Suprapubic skin (tissue), 4 donors: ENCODE measurements at regions not wholly inside any gene's neighbourhood (a gene's known extent, or its start where the extent isn't known, plus 50 kb on each side); places are given as distances from the start of the nearest gene placed in this dataset.
"Not testable (repeated sequence)": the region's sequence is repeated elsewhere in the genome, so short reads cannot be mapped to it uniquely, and the experiment has no call there.

Source experiments
- DNase-seq, 2 donors: peaks; one replicate each; pipeline ENCODE4 v3.0.0-alpha.2; 2019; ENCODE audit warnings: low spot score in 2 of 2
- H3K27ac ChIP-seq: fragments of 200-600 bp; sonication (generic); one replicate; pipeline ENCODE4 v1.5.1; 2019
- H3K27me3 ChIP-seq: fragments of 200-600 bp; sonication (generic); one replicate; pipeline ENCODE4 v1.5.1; 2019
- H3K36me3 ChIP-seq: fragments of 200-600 bp; sonication (generic); one replicate; pipeline ENCODE4 v1.5.1; 2019
- H3K4me1 ChIP-seq: fragments of 200-600 bp; sonication (generic); one replicate; pipeline ENCODE4 v1.5.1; 2019
- H3K4me3 ChIP-seq: fragments of 200-600 bp; sonication (generic); one replicate; pipeline ENCODE4 v1.5.1; 2019; ENCODE audit warnings: mild to moderate bottlenecking
- H3K9me3 ChIP-seq: fragments of 200-600 bp; sonication (generic); one replicate; pipeline ENCODE4 v1.5.1; 2019
- CTCF ChIP-seq, 2 donors: fragments of 200-600 bp in 1 of 2; fragments of 450-650 bp in 1 of 2; sonication (generic) in 1 of 2; IDR thresholded peaks; one replicate each; pipeline ENCODE4 v1.5.1; 2016 to 2019; ENCODE audit warnings: antibody characterized with exemption in 2 of 2, mild to moderate bottlenecking in 1 of 2, moderate library complexity in 1 of 2
- EP300 ChIP-seq: sonication (generic); formaldehyde crosslinking; IDR thresholded peaks from one replicate; pipeline ENCODE4 v1.6.1; 2017; ENCODE audit warnings: antibody characterized with exemption
- POLR2A ChIP-seq, 2 donors: fragments of 450-650 bp; IDR thresholded peaks; one replicate each; pipeline ENCODE4 v1.6.1; 2017; ENCODE audit warnings: antibody characterized with exemption in 2 of 2, mild to moderate bottlenecking in 2 of 2, moderate library complexity in 2 of 2
- POLR2AphosphoS5 ChIP-seq, 3 donors: sonication (generic); formaldehyde crosslinking; IDR thresholded peaks; one replicate each; pipeline ENCODE4 v1.6.1; 2017; ENCODE audit warnings: antibody characterized with exemption in 3 of 3
- WGBS: methylation state at CpG from one replicate; pipeline ENCODE4 v1.1.5; 2018; 5-methylcytosine and 5-hydroxymethylcytosine counted together

- no peaks in the 10 kb centered on the region for H3K27me3 ChIP-seq
- H3K27ac ChIP-seq, result no peak overlapping the region
- no peak for DNase-seq
- H3K4me3 ChIP-seq, result no peak overlapping the region
- no peaks in the 10 kb centered on the region for H3K9me3 ChIP-seq
- TF ChIP-seq POLR2AphosphoS5 (IDR thresholded peaks at IDR 0.05), result no peak
- no peaks in the 10 kb centered on the region for H3K36me3 ChIP-seq
- no peaks in the 10 kb centered on the region for H3K4me1 ChIP-seq
- WGBS, result 0% methylated on average over 1 of the region's 1 CpG
Observed at GRCh38 chr12:86572455-86572854, 316.3 kb upstream of the MGAT4C start.

- DNase-seq, result no peak
- Histone ChIP-seq H3K36me3 (no peaks in the 10 kb centered on the region), H3K4me1 (no peaks in the 10 kb centered on the region), H3K27ac (no peak overlapping the region), H3K4me3 (no peak overlapping the region), H3K9me3 (no peaks in the 10 kb centered on the region), H3K27me3 (no peaks in the 10 kb centered on the region)
- TF ChIP-seq POLR2AphosphoS5 (IDR thresholded peaks at IDR 0.05) (no peak), CTCF (IDR thresholded peaks at IDR 0.05) (no peak)
- 96% methylated on average over 2 of the region's 2 CpGs for WGBS
Observed at GRCh38 chr12:86565038-86565437, 308.8 kb upstream of the MGAT4C start.

- H3K27me3 ChIP-seq, H3K4me3 ChIP-seq, H3K9me3 ChIP-seq, DNase-seq, H3K27ac ChIP-seq, H3K4me1 ChIP-seq, H3K36me3 ChIP-seq: not testable (repeated sequence)
- 39% methylated on average over 5 of the region's 5 CpGs for WGBS
Observed at GRCh38 chr12:86555491-86555890, 299.3 kb upstream of the MGAT4C start.

- H3K4me1 ChIP-seq, result no peaks in the 10 kb centered on the region
- H3K27me3 ChIP-seq, result no peaks in the 10 kb centered on the region
- no CpG with 5 or more reads among the region's 1 CpG for WGBS
- no peak for DNase-seq
- H3K4me3 ChIP-seq, result no peak overlapping the region
- H3K27ac ChIP-seq, result no peak overlapping the region
- no peaks in the 10 kb centered on the region for H3K36me3 ChIP-seq
- no peaks in the 10 kb centered on the region for H3K9me3 ChIP-seq
- TF ChIP-seq POLR2A (IDR thresholded peaks at IDR 0.05), result no peak
- TF ChIP-seq EP300, result no peak
- no peak for TF ChIP-seq CTCF (IDR thresholded peaks at IDR 0.05)
- TF ChIP-seq POLR2AphosphoS5 (IDR thresholded peaks at IDR 0.05), result no peak
Observed at GRCh38 chr12:86551146-86551571, 295.0 kb upstream of the MGAT4C start.

GRCh38 chr12:86550218-86551145 lies 294.3 kb upstream of the MGAT4C start:
- no peak for DNase-seq

More at GRCh38 chr12:86550218-86551145, 294.3 kb upstream of the MGAT4C start:
- Histone ChIP-seq H3K4me1 (no peaks in the 10 kb centered on the region), H3K9me3 (no peaks in the 10 kb centered on the region), H3K27ac (no peak overlapping the region), H3K27me3 (no peaks in the 10 kb centered on the region), H3K36me3 (no peaks in the 10 kb centered on the region), H3K4me3 (no peak overlapping the region)
- TF ChIP-seq POLR2AphosphoS5 (IDR thresholded peaks at IDR 0.05), result no peak
- TF ChIP-seq EP300, result no peak
- TF ChIP-seq POLR2A (IDR thresholded peaks at IDR 0.05), result no peak
- TF ChIP-seq CTCF (IDR thresholded peaks at IDR 0.05), result no peak
- 65% methylated on average over 7 of the region's 7 CpGs for WGBS
